CD4-positive, alpha-beta T cell (primary cell): ENCODE measurements at regions not wholly inside any gene's neighbourhood (a gene's known extent, or its start where the extent isn't known, plus 50 kb on each side); places are given as distances from the start of the nearest gene placed in this dataset.

Source experiments
- ATAC-seq: fragments of 200-7000 bp; cut with Tn5 transposase; one replicate; pipeline ENCODE4 v1.10.0; 2022; ENCODE audit warnings: mild to moderate bottlenecking; ENCODE audit not compliant: poor library complexity
- CTCF ChIA-PET: fragments of 350-600 bp; sonication (Branson Sonifier 250); formaldehyde crosslinking; loops from one replicate; lab custom pipeline; 2021; ENCODE audit warnings: antibody characterized with exemption, inconsistent platforms; lab: Charles Lee
- POLR2A ChIA-PET: fragments of 350-600 bp; sonication (Branson Sonifier 250); formaldehyde crosslinking; loops from one replicate; lab custom pipeline; 2021; ENCODE audit warnings: antibody characterized with exemption, inconsistent platforms; lab: Charles Lee
- DNase-seq, 14 experiments: peaks; one replicate each; pipeline ENCODE4 v3.0.0-alpha.2; 2013 to 2020; ENCODE audit warnings: mixed read lengths in 2 of 14
- H3K27ac ChIP-seq, 2 donors: one replicate each; pipeline versions ENCODE4 v1.5.1 to v1.7.0; 2013; ENCODE audit warnings: low read length in 2 of 2, low read depth in 1 of 2, mild to moderate bottlenecking in 1 of 2
- H3K27me3 ChIP-seq, 2 experiments: 1 replicate in 1 of 2; 2 replicates in 1 of 2; pipeline versions ENCODE4 v1.6.1 to v1.7.0; 2013; ENCODE audit warnings: low read length in 2 of 2, control low read depth in 1 of 2, mild to moderate bottlenecking in 1 of 2, moderate library complexity in 1 of 2; ENCODE audit not compliant: insufficient read depth in 2 of 2, control insufficient read depth in 1 of 2
- H3K36me3 ChIP-seq: one replicate; pipeline ENCODE4 v1.6.1; 2013; ENCODE audit warnings: low read length, control low read depth; ENCODE audit not compliant: insufficient read depth
- H3K4me1 ChIP-seq: one replicate; pipeline ENCODE4 v1.6.1; 2013; ENCODE audit warnings: low read length, control low read depth; ENCODE audit not compliant: insufficient read depth
- H3K4me3 ChIP-seq: one replicate; pipeline ENCODE4 v1.5.1; 2013; ENCODE audit warnings: mild to moderate bottlenecking, low read length, moderate library complexity
- H3K9me3 ChIP-seq, 2 experiments: 1 replicate in 1 of 2; 2 replicates in 1 of 2; pipeline versions ENCODE4 v1.6.1 to v1.7.0; 2013; ENCODE audit warnings: low read length in 2 of 2, mild to moderate bottlenecking in 2 of 2, control low read depth in 1 of 2, moderate library complexity in 1 of 2; ENCODE audit not compliant: control insufficient read depth in 1 of 2, insufficient read depth in 1 of 2
- H3K27ac Mint-ChIP-seq: one replicate; pipeline ENCODE4 v1.8.0; 2020; ENCODE audit warnings: mixed read lengths
- H3K27me3 Mint-ChIP-seq: one replicate; pipeline ENCODE4 v1.8.0; 2021; ENCODE audit warnings: mixed read lengths
- H3K36me3 Mint-ChIP-seq: one replicate; pipeline ENCODE4 v1.8.0; 2021; ENCODE audit warnings: low read depth, mixed read lengths
- H3K4me1 Mint-ChIP-seq: one replicate; pipeline ENCODE4 v1.8.0; 2021; ENCODE audit warnings: low read depth, mixed read lengths
- H3K4me3 Mint-ChIP-seq: one replicate; pipeline ENCODE4 v1.8.0; 2020; ENCODE audit warnings: mild to moderate bottlenecking, mixed read lengths
- H3K9me3 Mint-ChIP-seq: one replicate; pipeline ENCODE4 v1.8.0; 2020; ENCODE audit warnings: mixed read lengths
- CTCF ChIP-seq: fragments of 200-600 bp; IDR thresholded peaks from one replicate; pipeline ENCODE4 v1.8.0; 2022; ENCODE audit warnings: antibody characterized with exemption, mild to moderate bottlenecking
- intact Hi-C, 2 experiments: fragments of 100-400 bp; cut with DNase I in 1 of 2; cut with micrococcal nuclease in 1 of 2; formaldehyde crosslinking; loops; one replicate each; pipeline versions ENCODE4 v1.15.1 to v1.9.0; 2023 to 2025; cut with DNase I, micrococcal nuclease

- POLR2A ChIA-PET, result no interaction called here
- H3K9me3 ChIP-seq, result peaks cover 0 to under 1% of the 10 kb centered on the region in 2 experiments
Observed at GRCh38 chr5:101600614-101601013, 695.5 kb downstream of the SLCO4C1 start.

GRCh38 chr5:101590384-101590783, 687.3 kb upstream of the ST8SIA4 start:
- POLR2A ChIA-PET, result no interaction called here

More at GRCh38 chr5:101600614-101601013, 695.5 kb downstream of the SLCO4C1 start:
- intact Hi-C loops, result no loop called here
- Histone ChIP-seq H3K4me3 (no peak overlapping the region), H3K4me1 (no peaks in the 10 kb centered on the region), H3K27me3 (no peaks in the 10 kb centered on the region), H3K27ac (no peak overlapping the region), H3K36me3 (no peaks in the 10 kb centered on the region)
- Mint-ChIP-seq H3K27me3 (no peaks in the 10 kb centered on the region), H3K4me3 (no peak overlapping the region), H3K4me1 (no peaks in the 10 kb centered on the region), H3K9me3 (peaks cover 9% of the 10 kb centered on the region), H3K27ac (no peak overlapping the region), H3K36me3 (no peaks in the 10 kb centered on the region)
- CTCF ChIA-PET, result no interaction called here
- DNase-seq (no peak), ATAC-seq (no peak)
- TF ChIP-seq CTCF, result no peak

GRCh38 chr5:101585366-101585765, 682.3 kb upstream of the ST8SIA4 start:
- H3K36me3 ChIP-seq, result no peaks in the 10 kb centered on the region
- ChIA-PET POLR2A (no interaction called here), CTCF (no interaction called here)
- H3K27me3 ChIP-seq, result no peaks in the 10 kb centered on the region
- Mint-ChIP-seq H3K4me3 (no peak overlapping the region), H3K27me3 (no peaks in the 10 kb centered on the region), H3K27ac (no peak overlapping the region), H3K9me3 (no peaks in the 10 kb centered on the region), H3K36me3 (no peaks in the 10 kb centered on the region), H3K4me1 (no peaks in the 10 kb centered on the region)
- intact Hi-C loops, result loop anchor here in 1 of 2 experiments (5.0 kb wide), 1 partner anchor 1098 kb away; no protein-coding TSS in a partner anchor
- no peak for TF ChIP-seq CTCF
- no peak overlapping the region for H3K4me3 ChIP-seq
- H3K27ac ChIP-seq, result no peak overlapping the region
- no peak for DNase-seq
- no peak for ATAC-seq
- H3K9me3 ChIP-seq, result no peaks in the 10 kb centered on the region
- no peaks in the 10 kb centered on the region for H3K4me1 ChIP-seq

More at GRCh38 chr5:101590384-101590783, 687.3 kb upstream of the ST8SIA4 start:
- Mint-ChIP-seq H3K4me3 (no peak overlapping the region), H3K27ac (no peak overlapping the region), H3K9me3 (no peaks in the 10 kb centered on the region), H3K27me3 (no peaks in the 10 kb centered on the region), H3K36me3 (no peaks in the 10 kb centered on the region), H3K4me1 (no peaks in the 10 kb centered on the region)
- intact Hi-C loops, result no loop called here
- DNase-seq (no peak), ATAC-seq (no peak)
- H3K4me3 ChIP-seq, result no peak overlapping the region
- CTCF ChIA-PET, result no interaction called here
- no peaks in the 10 kb centered on the region for H3K4me1 ChIP-seq
- no peaks in the 10 kb centered on the region for H3K27me3 ChIP-seq
- peaks cover under 1 to 4% of the 10 kb centered on the region in 2 experiments for H3K9me3 ChIP-seq
- no peak for TF ChIP-seq CTCF
- H3K27ac ChIP-seq, result no peak overlapping the region
- H3K36me3 ChIP-seq, result no peaks in the 10 kb centered on the region
